ENCODE measurements at regions not wholly inside any gene's neighbourhood (a gene's known extent, or its start where the extent isn't known, plus 50 kb on each side); places are given as distances from the start of the nearest gene placed in this dataset.

DNA sequence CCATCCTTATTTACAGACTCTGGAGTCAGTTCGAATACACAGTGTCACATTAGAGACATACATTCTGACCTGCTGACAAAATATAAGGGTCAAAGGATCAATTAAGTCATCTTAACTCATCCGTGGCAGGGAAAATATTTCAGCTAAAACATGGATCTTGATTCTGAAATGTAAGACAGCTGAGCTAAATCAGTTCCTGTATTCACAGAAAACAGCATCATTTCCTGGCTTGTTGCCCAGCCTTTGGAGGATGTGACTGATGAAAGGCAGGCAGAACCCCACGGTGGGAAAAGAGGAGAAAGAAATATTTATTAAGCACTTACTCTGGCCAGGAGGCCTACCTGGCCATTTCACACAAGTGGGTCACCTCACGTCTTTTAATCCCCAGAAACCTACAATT, 101.9 kb downstream of the GAS2L3 start:
- Histone ChIP-seq H3K27ac (ENCODE audit: low read length) (no peak overlapping the region), H3K27me3 (ENCODE audit: control insufficient read depth, insufficient read depth, low read length) (no peaks in the 10 kb centered on the region), H3K9ac (ENCODE audit: low read length) (no peak overlapping the region), H3K4me3 (ENCODE audit: low read length) (no peak overlapping the region), H3K9me3 (ENCODE audit: control insufficient read depth, low read depth, low read length) (no peaks in the 10 kb centered on the region), H3K36me3 (ENCODE audit: control insufficient read depth, low read depth, low read length) (no peaks in the 10 kb centered on the region), H3K4me1 (ENCODE audit: control insufficient read depth, low read depth, low read length) (no peaks in the 10 kb centered on the region)

DNA sequence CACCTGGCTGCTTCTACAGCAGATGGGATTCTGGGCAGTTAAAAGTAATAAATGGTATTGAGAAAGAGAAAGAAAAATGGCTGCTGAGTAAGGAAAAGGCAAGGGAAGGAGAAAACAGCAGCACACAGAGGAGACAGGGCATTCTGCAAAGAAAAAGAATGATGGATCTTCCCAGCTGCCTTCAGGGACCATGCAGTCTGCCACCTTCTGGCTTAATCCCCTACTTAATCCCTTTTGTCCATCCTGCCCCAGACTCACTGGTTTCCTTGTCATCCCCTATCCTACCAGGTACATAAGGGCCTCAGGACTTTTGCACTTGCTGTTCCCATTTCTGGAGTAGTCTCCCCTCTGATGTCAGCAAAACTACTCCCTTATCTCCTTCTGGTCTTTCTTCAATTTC, 107.6 kb downstream of the GAS2L3 start:
- H3K9me3 ChIP-seq (ENCODE audit: control insufficient read depth, low read depth, low read length) = peaks cover 13% of the 10 kb centered on the region
- no peak overlapping the region for H3K9ac ChIP-seq (ENCODE audit: low read length)
- no peaks in the 10 kb centered on the region for H3K36me3 ChIP-seq (ENCODE audit: control insufficient read depth, low read depth, low read length)
- no peaks in the 10 kb centered on the region for H3K4me1 ChIP-seq (ENCODE audit: control insufficient read depth, low read depth, low read length)
- H3K4me3 ChIP-seq (ENCODE audit: low read length) = no peak overlapping the region
- H3K27me3 ChIP-seq (ENCODE audit: control insufficient read depth, insufficient read depth, low read length) = no peaks in the 10 kb centered on the region
- H3K27ac ChIP-seq (ENCODE audit: low read length) = no peak overlapping the region

DNA sequence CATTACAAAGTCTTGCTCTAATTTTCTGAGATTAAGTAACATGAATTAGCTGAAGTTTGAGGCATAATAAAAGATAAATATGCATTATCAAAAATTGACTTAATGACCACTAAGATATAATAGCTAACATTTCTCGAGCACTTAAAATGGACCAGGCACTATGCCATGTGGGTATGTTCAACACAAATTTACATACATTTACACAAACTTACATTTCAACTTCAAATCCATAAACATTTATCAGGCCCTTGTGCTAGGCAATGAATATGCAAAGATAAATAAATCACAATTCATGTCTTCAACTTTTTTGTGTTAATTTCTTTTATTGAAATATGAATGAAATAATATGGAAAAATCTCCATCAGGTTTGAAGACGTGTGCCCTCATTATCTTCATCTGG, 108.7 kb downstream of the GAS2L3 start:
- Histone ChIP-seq H3K27ac (ENCODE audit: low read length) (no peak overlapping the region), H3K36me3 (ENCODE audit: control insufficient read depth, low read depth, low read length) (no peaks in the 10 kb centered on the region), H3K9me3 (ENCODE audit: control insufficient read depth, low read depth, low read length) (peaks cover 13% of the 10 kb centered on the region), H3K9ac (ENCODE audit: low read length) (no peak overlapping the region), H3K27me3 (ENCODE audit: control insufficient read depth, insufficient read depth, low read length) (no peaks in the 10 kb centered on the region), H3K4me3 (ENCODE audit: low read length) (no peak overlapping the region), H3K4me1 (ENCODE audit: control insufficient read depth, low read depth, low read length) (no peaks in the 10 kb centered on the region)

DNA sequence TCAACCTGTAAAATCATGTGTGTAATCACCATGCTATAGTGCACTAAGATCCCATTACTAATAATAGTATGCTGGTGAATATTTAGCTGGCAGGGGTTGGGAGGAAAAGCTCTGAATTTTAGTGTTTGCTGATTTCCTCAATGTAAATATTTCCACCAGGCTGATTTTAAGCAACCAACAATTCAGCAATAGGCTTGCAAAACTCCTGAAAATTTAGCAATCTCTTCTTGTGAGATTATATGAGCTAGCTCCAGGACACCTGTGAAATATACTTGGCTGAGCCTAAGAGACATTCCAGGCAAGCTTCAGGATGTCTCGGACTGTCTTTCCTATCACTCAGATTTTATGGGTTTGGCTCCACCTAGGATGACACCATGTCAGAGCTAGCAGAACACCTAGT, 106.9 kb upstream of the ANO4 start:
- H3K4me1 ChIP-seq (ENCODE audit: control insufficient read depth, low read depth, low read length) = no peaks in the 10 kb centered on the region
- H3K36me3 ChIP-seq (ENCODE audit: control insufficient read depth, low read depth, low read length) = no peaks in the 10 kb centered on the region
- H3K27ac ChIP-seq (ENCODE audit: low read length) = no peak overlapping the region
- no peak overlapping the region for H3K9ac ChIP-seq (ENCODE audit: low read length)
- no peaks in the 10 kb centered on the region for H3K27me3 ChIP-seq (ENCODE audit: control insufficient read depth, insufficient read depth, low read length)
- peaks cover 13% of the 10 kb centered on the region for H3K9me3 ChIP-seq (ENCODE audit: control insufficient read depth, low read depth, low read length)
- H3K4me3 ChIP-seq (ENCODE audit: low read length) = no peak overlapping the region

DNA sequence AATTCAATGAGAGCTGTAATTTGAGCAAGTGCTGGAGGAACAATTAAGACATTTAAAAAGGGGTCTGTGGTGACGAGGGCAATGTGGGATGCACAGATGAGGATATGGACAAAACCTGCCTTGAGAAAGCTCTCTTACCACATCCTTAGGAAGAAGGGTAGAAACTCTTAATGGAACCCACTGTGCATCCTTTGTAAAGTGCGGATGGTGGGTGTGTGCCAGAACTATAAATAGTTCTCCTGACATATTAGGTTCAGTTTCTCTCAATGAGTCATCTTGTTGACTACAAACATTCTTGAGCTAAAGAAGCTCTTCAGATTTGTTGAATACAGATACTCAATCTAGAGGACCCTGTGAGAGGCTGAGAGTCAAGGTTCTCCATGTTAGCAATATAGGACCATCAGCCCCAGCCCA, 106.1 kb upstream of the ANO4 start:
- no peak overlapping the region for H3K4me3 ChIP-seq (ENCODE audit: low read length)
- H3K27me3 ChIP-seq (ENCODE audit: control insufficient read depth, insufficient read depth, low read length) = no peaks in the 10 kb centered on the region
- H3K4me1 ChIP-seq (ENCODE audit: control insufficient read depth, low read depth, low read length) = no peaks in the 10 kb centered on the region
- no peaks in the 10 kb centered on the region for H3K36me3 ChIP-seq (ENCODE audit: control insufficient read depth, low read depth, low read length)
- H3K9me3 ChIP-seq (ENCODE audit: control insufficient read depth, low read depth, low read length) = peaks cover 13% of the 10 kb centered on the region
- H3K27ac ChIP-seq (ENCODE audit: low read length) = no peak overlapping the region
- no peak overlapping the region for H3K9ac ChIP-seq (ENCODE audit: low read length)

DNA sequence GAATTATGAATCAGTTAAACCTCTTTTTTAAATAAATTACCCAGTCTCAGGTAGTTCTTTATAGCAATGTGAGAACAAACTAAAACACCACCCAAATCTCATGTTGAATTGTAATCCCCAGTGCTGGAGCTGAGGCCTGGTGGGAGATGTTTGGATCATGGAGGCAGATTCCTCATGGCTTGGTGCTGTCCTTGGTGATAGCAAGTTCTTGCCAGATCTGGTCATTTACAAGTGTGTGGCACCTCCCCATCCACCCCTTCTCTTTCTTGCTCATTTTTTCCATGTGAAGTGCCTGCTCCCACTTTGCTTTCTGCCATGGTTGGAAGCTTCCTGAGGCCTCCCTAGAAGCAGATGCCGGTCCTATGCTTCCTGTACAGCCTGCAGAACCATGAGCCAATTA, 102.1 kb upstream of the ANO4 start:
- Histone ChIP-seq H3K27ac (ENCODE audit: low read length) (no peak overlapping the region), H3K4me1 (ENCODE audit: control insufficient read depth, low read depth, low read length) (no peaks in the 10 kb centered on the region), H3K27me3 (ENCODE audit: control insufficient read depth, insufficient read depth, low read length) (no peaks in the 10 kb centered on the region), H3K36me3 (ENCODE audit: control insufficient read depth, low read depth, low read length) (no peaks in the 10 kb centered on the region), H3K4me3 (ENCODE audit: low read length) (no peak overlapping the region), H3K9ac (ENCODE audit: low read length) (no peak overlapping the region), H3K9me3 (ENCODE audit: control insufficient read depth, low read depth, low read length) (no peaks in the 10 kb centered on the region)

DNA sequence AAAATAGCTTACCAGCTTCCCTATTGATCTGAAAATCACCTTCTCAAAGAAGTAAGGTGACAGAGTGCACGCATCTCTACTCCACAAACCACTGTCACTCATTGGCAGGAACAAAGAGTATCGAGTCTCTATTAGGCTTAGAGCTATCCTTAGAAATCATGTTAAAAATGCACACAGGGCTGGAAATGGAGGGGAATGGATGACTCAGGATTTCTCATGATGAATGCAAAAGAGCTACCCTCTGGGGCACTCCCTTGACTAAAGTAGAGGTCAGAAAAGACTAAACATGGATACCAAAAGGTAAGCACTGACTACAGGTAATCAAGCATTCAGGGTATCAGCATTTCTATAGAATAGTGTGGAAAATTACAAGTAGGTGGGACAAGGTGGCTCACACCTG, 96.1 kb upstream of the ANO4 start:
- no peaks in the 10 kb centered on the region for H3K9me3 ChIP-seq (ENCODE audit: control insufficient read depth, low read depth, low read length)
- H3K36me3 ChIP-seq (ENCODE audit: control insufficient read depth, low read depth, low read length) = no peaks in the 10 kb centered on the region
- no peaks in the 10 kb centered on the region for H3K4me1 ChIP-seq (ENCODE audit: control insufficient read depth, low read depth, low read length)
- H3K27me3 ChIP-seq (ENCODE audit: control insufficient read depth, insufficient read depth, low read length) = no peaks in the 10 kb centered on the region
- H3K9ac ChIP-seq (ENCODE audit: low read length) = no peak overlapping the region
- H3K4me3 ChIP-seq (ENCODE audit: low read length) = no peak overlapping the region
- H3K27ac ChIP-seq (ENCODE audit: low read length) = no peak overlapping the region

DNA sequence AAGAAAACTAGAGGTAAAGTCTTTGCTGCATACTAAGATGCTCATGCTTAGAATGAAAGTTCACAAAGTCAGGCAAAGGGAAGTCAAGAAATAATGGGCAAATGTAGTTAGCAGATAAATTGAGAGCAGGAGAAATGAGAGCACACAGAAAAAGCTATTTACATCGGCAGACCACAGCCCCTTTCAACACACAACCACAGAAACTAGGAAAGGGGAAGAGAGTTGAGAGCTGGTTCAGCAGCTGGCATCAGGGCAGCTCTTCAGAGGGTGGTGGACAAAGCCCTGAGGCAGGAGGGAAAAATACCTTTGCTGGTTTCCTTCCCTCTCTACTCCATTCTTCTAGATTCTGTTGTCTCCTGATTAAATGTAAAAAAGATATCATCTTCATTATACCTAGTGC, 95.4 kb upstream of the ANO4 start:
- no peaks in the 10 kb centered on the region for H3K36me3 ChIP-seq (ENCODE audit: control insufficient read depth, low read depth, low read length)
- H3K4me1 ChIP-seq (ENCODE audit: control insufficient read depth, low read depth, low read length) = no peaks in the 10 kb centered on the region
- no peak overlapping the region for H3K4me3 ChIP-seq (ENCODE audit: low read length)
- H3K27me3 ChIP-seq (ENCODE audit: control insufficient read depth, insufficient read depth, low read length) = no peaks in the 10 kb centered on the region
- no peak overlapping the region for H3K9ac ChIP-seq (ENCODE audit: low read length)
- H3K9me3 ChIP-seq (ENCODE audit: control insufficient read depth, low read depth, low read length) = no peaks in the 10 kb centered on the region
- H3K27ac ChIP-seq (ENCODE audit: low read length) = no peak overlapping the region

DNA sequence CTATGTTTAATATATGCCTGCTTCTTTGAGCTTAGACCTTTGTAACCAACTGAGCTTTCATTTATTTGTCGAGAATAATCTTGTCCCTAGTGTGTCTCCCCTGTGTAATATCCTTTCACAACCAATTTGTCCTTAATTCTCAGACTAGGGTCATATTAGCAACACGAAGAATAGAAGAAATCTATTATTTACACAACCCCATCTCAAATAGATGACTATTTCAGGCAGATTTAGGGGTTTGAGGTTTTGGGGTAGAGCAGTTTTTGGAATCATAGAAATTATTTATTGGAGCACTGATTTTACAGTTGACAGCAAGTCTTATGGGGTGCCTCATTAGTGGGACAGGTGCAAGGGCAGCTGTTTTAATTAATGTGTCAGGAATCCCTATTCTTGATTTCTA, 91.2 kb upstream of the ANO4 start:
- H3K27me3 ChIP-seq (ENCODE audit: control insufficient read depth, insufficient read depth, low read length) = no peaks in the 10 kb centered on the region
- no peaks in the 10 kb centered on the region for H3K9me3 ChIP-seq (ENCODE audit: control insufficient read depth, low read depth, low read length)
- no peak overlapping the region for H3K27ac ChIP-seq (ENCODE audit: low read length)
- no peak overlapping the region for H3K4me3 ChIP-seq (ENCODE audit: low read length)
- H3K4me1 ChIP-seq (ENCODE audit: control insufficient read depth, low read depth, low read length) = no peaks in the 10 kb centered on the region
- no peak overlapping the region for H3K9ac ChIP-seq (ENCODE audit: low read length)
- H3K36me3 ChIP-seq (ENCODE audit: control insufficient read depth, low read depth, low read length) = no peaks in the 10 kb centered on the region

DNA sequence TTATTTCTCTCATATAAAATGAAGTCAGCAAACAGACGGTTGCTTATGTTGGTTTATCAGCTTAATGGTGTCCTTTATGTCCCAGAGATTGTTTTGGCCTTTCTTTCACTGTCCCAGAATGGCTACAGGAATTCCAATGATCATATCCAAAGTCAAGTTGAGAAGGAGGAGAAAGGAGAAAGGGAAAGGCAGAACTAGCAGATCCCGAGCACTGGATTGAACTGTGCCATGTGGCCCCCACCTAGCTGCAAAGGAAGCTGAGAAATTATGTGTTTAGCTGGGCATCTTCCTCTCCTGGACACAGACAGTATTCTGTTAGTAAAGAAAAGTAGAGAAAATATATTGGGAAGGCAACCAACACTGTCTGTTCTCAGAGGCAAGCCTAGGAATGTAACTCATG, 90.7 kb upstream of the ANO4 start:
- Histone ChIP-seq H3K4me3 (ENCODE audit: low read length) (no peak overlapping the region), H3K27me3 (ENCODE audit: control insufficient read depth, insufficient read depth, low read length) (no peaks in the 10 kb centered on the region), H3K9ac (ENCODE audit: low read length) (no peak overlapping the region), H3K9me3 (ENCODE audit: control insufficient read depth, low read depth, low read length) (no peaks in the 10 kb centered on the region), H3K36me3 (ENCODE audit: control insufficient read depth, low read depth, low read length) (no peaks in the 10 kb centered on the region), H3K27ac (ENCODE audit: low read length) (no peak overlapping the region), H3K4me1 (ENCODE audit: control insufficient read depth, low read depth, low read length) (no peaks in the 10 kb centered on the region)

DNA sequence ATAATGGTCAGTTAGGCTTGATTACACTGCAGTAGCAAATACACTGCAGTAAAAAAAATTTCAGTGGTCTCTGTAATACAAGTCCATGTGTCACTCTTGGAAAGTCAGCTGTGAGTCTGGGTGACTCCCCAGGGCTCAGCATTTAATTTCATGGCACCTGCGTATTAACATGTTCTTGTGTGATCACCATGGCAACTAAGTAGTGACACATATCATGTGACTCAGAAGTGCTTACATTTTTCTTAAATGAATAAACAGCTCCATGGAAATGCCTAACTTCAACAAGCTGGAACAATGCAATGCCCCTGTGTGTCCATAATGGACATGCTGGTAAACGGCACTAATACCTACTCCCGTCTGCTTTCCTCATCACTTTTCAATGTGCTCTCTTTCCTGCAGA, 88.5 kb upstream of the ANO4 start:
- Histone ChIP-seq H3K9me3 (ENCODE audit: control insufficient read depth, low read depth, low read length) (no peaks in the 10 kb centered on the region), H3K4me3 (ENCODE audit: low read length) (no peak overlapping the region), H3K27ac (ENCODE audit: low read length) (no peak overlapping the region), H3K36me3 (ENCODE audit: control insufficient read depth, low read depth, low read length) (no peaks in the 10 kb centered on the region), H3K9ac (ENCODE audit: low read length) (no peak overlapping the region), H3K27me3 (ENCODE audit: control insufficient read depth, insufficient read depth, low read length) (no peaks in the 10 kb centered on the region), H3K4me1 (ENCODE audit: control insufficient read depth, low read depth, low read length) (no peaks in the 10 kb centered on the region)

DNA sequence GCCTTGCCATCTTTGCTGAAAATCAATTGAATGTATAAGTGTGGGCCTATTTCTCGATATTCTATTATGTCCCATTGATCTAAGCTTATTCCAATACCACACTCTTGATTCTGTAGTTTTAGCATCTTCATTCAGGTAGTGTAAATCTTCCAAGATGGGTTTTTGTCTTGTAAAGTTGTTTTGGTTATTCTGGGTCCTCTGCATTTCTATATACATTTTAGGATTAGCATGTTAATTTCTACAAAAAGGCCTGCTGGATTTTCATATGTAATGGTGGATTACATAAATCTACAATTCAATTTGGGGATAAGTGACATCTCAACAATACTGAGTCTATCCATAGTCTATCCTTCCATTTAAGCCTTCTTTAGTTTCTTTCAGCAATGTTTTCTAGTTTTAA, 86.0 kb upstream of the ANO4 start:
- Histone ChIP-seq H3K36me3 (ENCODE audit: control insufficient read depth, low read depth, low read length) (no peaks in the 10 kb centered on the region), H3K9ac (ENCODE audit: low read length) (no peak overlapping the region), H3K4me1 (ENCODE audit: control insufficient read depth, low read depth, low read length) (no peaks in the 10 kb centered on the region), H3K27ac (ENCODE audit: low read length) (no peak overlapping the region), H3K9me3 (ENCODE audit: control insufficient read depth, low read depth, low read length) (no peaks in the 10 kb centered on the region), H3K27me3 (ENCODE audit: control insufficient read depth, insufficient read depth, low read length) (no peaks in the 10 kb centered on the region), H3K4me3 (ENCODE audit: low read length) (no peak overlapping the region)

Measured in iPS-18a (cell line).